CD4-positive, alpha-beta T cell (primary cell): ENCODE measurements at regions not wholly inside any gene's neighbourhood (a gene's known extent, or its start where the extent isn't known, plus 50 kb on each side); places are given as distances from the start of the nearest gene placed in this dataset.

ENCODE experiments used
- ATAC-seq: fragments of 200-7000 bp; cut with Tn5 transposase; one replicate; pipeline ENCODE4 v1.10.0; 2022; ENCODE audit warnings: mild to moderate bottlenecking; ENCODE audit not compliant: poor library complexity
- CTCF ChIA-PET: fragments of 350-600 bp; sonication (Branson Sonifier 250); formaldehyde crosslinking; loops from one replicate; lab custom pipeline; 2021; ENCODE audit warnings: antibody characterized with exemption, inconsistent platforms; lab: Charles Lee
- POLR2A ChIA-PET: fragments of 350-600 bp; sonication (Branson Sonifier 250); formaldehyde crosslinking; loops from one replicate; lab custom pipeline; 2021; ENCODE audit warnings: antibody characterized with exemption, inconsistent platforms; lab: Charles Lee
- DNase-seq, 14 experiments: peaks; one replicate each; pipeline ENCODE4 v3.0.0-alpha.2; 2013 to 2020; ENCODE audit warnings: mixed read lengths in 2 of 14
- H3K27ac ChIP-seq, 2 donors: one replicate each; pipeline versions ENCODE4 v1.5.1 to v1.7.0; 2013; ENCODE audit warnings: low read length in 2 of 2, low read depth in 1 of 2, mild to moderate bottlenecking in 1 of 2
- H3K27me3 ChIP-seq, 2 experiments: 1 replicate in 1 of 2; 2 replicates in 1 of 2; pipeline versions ENCODE4 v1.6.1 to v1.7.0; 2013; ENCODE audit warnings: low read length in 2 of 2, control low read depth in 1 of 2, mild to moderate bottlenecking in 1 of 2, moderate library complexity in 1 of 2; ENCODE audit not compliant: insufficient read depth in 2 of 2, control insufficient read depth in 1 of 2
- H3K36me3 ChIP-seq: one replicate; pipeline ENCODE4 v1.6.1; 2013; ENCODE audit warnings: low read length, control low read depth; ENCODE audit not compliant: insufficient read depth
- H3K4me1 ChIP-seq: one replicate; pipeline ENCODE4 v1.6.1; 2013; ENCODE audit warnings: low read length, control low read depth; ENCODE audit not compliant: insufficient read depth
- H3K4me3 ChIP-seq: one replicate; pipeline ENCODE4 v1.5.1; 2013; ENCODE audit warnings: mild to moderate bottlenecking, low read length, moderate library complexity
- H3K9me3 ChIP-seq, 2 experiments: 1 replicate in 1 of 2; 2 replicates in 1 of 2; pipeline versions ENCODE4 v1.6.1 to v1.7.0; 2013; ENCODE audit warnings: low read length in 2 of 2, mild to moderate bottlenecking in 2 of 2, control low read depth in 1 of 2, moderate library complexity in 1 of 2; ENCODE audit not compliant: control insufficient read depth in 1 of 2, insufficient read depth in 1 of 2
- H3K27ac Mint-ChIP-seq: one replicate; pipeline ENCODE4 v1.8.0; 2020; ENCODE audit warnings: mixed read lengths
- H3K27me3 Mint-ChIP-seq: one replicate; pipeline ENCODE4 v1.8.0; 2021; ENCODE audit warnings: mixed read lengths
- H3K36me3 Mint-ChIP-seq: one replicate; pipeline ENCODE4 v1.8.0; 2021; ENCODE audit warnings: low read depth, mixed read lengths
- H3K4me1 Mint-ChIP-seq: one replicate; pipeline ENCODE4 v1.8.0; 2021; ENCODE audit warnings: low read depth, mixed read lengths
- H3K4me3 Mint-ChIP-seq: one replicate; pipeline ENCODE4 v1.8.0; 2020; ENCODE audit warnings: mild to moderate bottlenecking, mixed read lengths
- H3K9me3 Mint-ChIP-seq: one replicate; pipeline ENCODE4 v1.8.0; 2020; ENCODE audit warnings: mixed read lengths
- CTCF ChIP-seq: fragments of 200-600 bp; IDR thresholded peaks from one replicate; pipeline ENCODE4 v1.8.0; 2022; ENCODE audit warnings: antibody characterized with exemption, mild to moderate bottlenecking
- intact Hi-C, 2 experiments: fragments of 100-400 bp; cut with DNase I in 1 of 2; cut with micrococcal nuclease in 1 of 2; formaldehyde crosslinking; loops; one replicate each; pipeline versions ENCODE4 v1.15.1 to v1.9.0; 2023 to 2025; cut with DNase I, micrococcal nuclease

DNA sequence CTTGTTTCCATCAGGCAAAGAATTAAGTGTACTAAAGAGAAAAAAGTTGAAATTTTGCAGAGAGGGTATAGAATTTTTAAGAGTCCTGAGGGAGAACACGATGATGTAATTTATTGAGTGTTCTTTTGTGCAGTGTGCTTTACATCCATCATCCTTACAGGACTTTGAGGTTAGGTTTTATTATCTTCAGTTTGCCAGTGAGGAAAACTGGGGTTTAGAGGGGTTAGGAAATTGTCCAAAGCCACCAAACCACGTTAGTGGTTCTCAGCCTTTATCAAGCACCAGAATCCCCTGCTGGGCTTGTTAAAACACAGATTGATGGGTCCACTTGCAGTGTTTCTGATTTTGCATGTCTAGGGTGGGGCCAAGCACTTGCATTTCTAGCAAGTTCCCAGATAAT lies 277.5 kb downstream of the KCNS3 start:
- H3K4me3 ChIP-seq, result no peak overlapping the region
- no peaks in the 10 kb centered on the region for H3K36me3 ChIP-seq
- ATAC-seq (no peak), DNase-seq (no peak)
- no peak overlapping the region for H3K4me3 Mint-ChIP-seq
- H3K4me1 Mint-ChIP-seq, result no peaks in the 10 kb centered on the region
- ChIA-PET POLR2A (no interaction called here), CTCF (no interaction called here)
- H3K27me3 ChIP-seq, result no peaks in the 10 kb centered on the region
- intact Hi-C loops, result no loop called here
- no peak overlapping the region for H3K27ac ChIP-seq
- no peak overlapping the region for H3K27ac Mint-ChIP-seq
- TF ChIP-seq CTCF, result no peak
- no peaks in the 10 kb centered on the region for H3K9me3 ChIP-seq
- no peaks in the 10 kb centered on the region for H3K36me3 Mint-ChIP-seq
- H3K4me1 ChIP-seq, result no peaks in the 10 kb centered on the region
- H3K9me3 Mint-ChIP-seq, result no peaks in the 10 kb centered on the region
- peaks cover 12% of the 10 kb centered on the region for H3K27me3 Mint-ChIP-seq

DNA sequence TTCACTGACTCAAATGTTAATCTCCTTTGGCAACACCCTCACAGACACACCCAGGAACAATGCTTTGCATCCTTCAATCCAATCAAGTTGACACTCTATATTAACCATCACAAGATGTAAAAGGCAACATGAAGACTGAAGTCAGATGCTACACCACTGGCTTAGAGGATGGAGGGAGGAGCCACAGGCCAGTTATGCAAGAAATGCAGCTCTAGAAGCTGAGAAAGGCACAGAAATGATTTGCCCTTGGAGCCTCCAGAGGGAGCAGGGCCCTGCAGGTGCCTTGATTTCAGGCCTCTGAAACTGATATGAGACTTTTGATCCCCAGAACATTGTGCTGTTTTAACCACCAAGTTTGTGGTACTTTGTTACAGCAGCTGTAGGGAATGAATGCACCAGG lies 276.3 kb downstream of the KCNS3 start:
- DNase-seq, result no peak
- H3K27me3 ChIP-seq, result no peaks in the 10 kb centered on the region
- intact Hi-C loops, result no loop called here
- H3K36me3 Mint-ChIP-seq, result no peaks in the 10 kb centered on the region
- H3K9me3 Mint-ChIP-seq, result no peaks in the 10 kb centered on the region
- H3K9me3 ChIP-seq, result no peaks in the 10 kb centered on the region
- POLR2A ChIA-PET, result no interaction called here
- no peak for ATAC-seq
- H3K4me1 ChIP-seq, result no peaks in the 10 kb centered on the region
- peaks cover 12% of the 10 kb centered on the region for H3K27me3 Mint-ChIP-seq
- no peak for TF ChIP-seq CTCF
- no peak overlapping the region for H3K4me3 ChIP-seq
- CTCF ChIA-PET, result no interaction called here
- H3K27ac ChIP-seq, result no peak overlapping the region
- no peaks in the 10 kb centered on the region for H3K4me1 Mint-ChIP-seq
- H3K36me3 ChIP-seq, result no peaks in the 10 kb centered on the region
- no peak overlapping the region for H3K4me3 Mint-ChIP-seq
- H3K27ac Mint-ChIP-seq, result no peak overlapping the region

- no peak overlapping the region for H3K4me3 ChIP-seq
- no peaks in the 10 kb centered on the region for H3K9me3 ChIP-seq
- no peak overlapping the region for H3K27ac ChIP-seq
- H3K36me3 Mint-ChIP-seq, result no peaks in the 10 kb centered on the region
- intact Hi-C loops, result no loop called here
- TF ChIP-seq CTCF, result no peak
- H3K27ac Mint-ChIP-seq, result no peak overlapping the region
- peaks cover 0 to 3% of the 10 kb centered on the region in 2 experiments for H3K27me3 ChIP-seq
- no peaks in the 10 kb centered on the region for H3K4me1 Mint-ChIP-seq
- POLR2A ChIA-PET, result no interaction called here
- H3K4me3 Mint-ChIP-seq, result no peak overlapping the region
- no peaks in the 10 kb centered on the region for H3K36me3 ChIP-seq
- CTCF ChIA-PET, result no interaction called here
- no peaks in the 10 kb centered on the region for H3K4me1 ChIP-seq
- H3K9me3 Mint-ChIP-seq, result no peaks in the 10 kb centered on the region
- peaks cover 12% of the 10 kb centered on the region for H3K27me3 Mint-ChIP-seq
- DNase-seq (no peak), ATAC-seq (no peak)
Observed at GRCh38 chr2:18154259-18154658, 275.8 kb downstream of the KCNS3 start.
